Common myeloid progenitor, CD34-positive (primary cell): ENCODE measurements at regions not wholly inside any gene's neighbourhood (a gene's known extent, or its start where the extent isn't known, plus 50 kb on each side); places are given as distances from the start of the nearest gene placed in this dataset.

ENCODE experiments used
- CTCF ChIA-PET: fragments of 350-600 bp; sonication (Branson Sonifier 250); formaldehyde crosslinking; loops from one replicate; lab custom pipeline; 2021; ENCODE audit warnings: antibody characterized with exemption; lab: Charles Lee
- POLR2A ChIA-PET: fragments of 350-600 bp; sonication (Branson Sonifier 250); formaldehyde crosslinking; loops from one replicate; lab custom pipeline; 2021; ENCODE audit warnings: antibody characterized with exemption; lab: Charles Lee
- DNase-seq, 3 donors: peaks; one replicate each; pipeline versions ENCODE4 v3.0.0 to v3.0.0-alpha.2; 2013
- H3K27ac ChIP-seq, 2 experiments: 1 replicate in 1 of 2; 2 replicates in 1 of 2; pipeline ENCODE4 v1.7.0; 2013; ENCODE audit warnings: inconsistent platforms in 2 of 2, low read length in 2 of 2, mild to moderate bottlenecking in 2 of 2, low read depth in 1 of 2, moderate library complexity in 1 of 2; ENCODE audit not compliant: severe bottlenecking in 2 of 2, insufficient read depth in 1 of 2, poor library complexity in 1 of 2
- H3K27me3 ChIP-seq, 5 experiments: replicated peaks in 2 of 5; 1 replicate in 3 of 5; 2 replicates in 2 of 5; pipeline versions ENCODE4 v1.6.1 to v1.7.0; 2013; ENCODE audit warnings: low read length in 4 of 5, mild to moderate bottlenecking in 2 of 5, moderate library complexity in 2 of 5, inconsistent platforms in 1 of 5; ENCODE audit not compliant: insufficient read depth in 5 of 5, control insufficient read depth in 4 of 5
- H3K36me3 ChIP-seq, 4 experiments: 1 replicate in 2 of 4; 2 replicates in 2 of 4; pipeline versions ENCODE4 v1.6.1 to v1.7.0; 2013; ENCODE audit warnings: low read length in 3 of 4, control low read depth in 1 of 4, mild to moderate bottlenecking in 1 of 4; ENCODE audit not compliant: control insufficient read depth in 4 of 4, insufficient read depth in 4 of 4
- H3K4me1 ChIP-seq, 4 experiments: 1 replicate in 3 of 4; 2 replicates in 1 of 4; pipeline versions ENCODE4 v1.6.1 to v1.7.1; 2013; ENCODE audit warnings: low read length in 3 of 4, mild to moderate bottlenecking in 3 of 4, control low read depth in 1 of 4, inconsistent platforms in 1 of 4, moderate library complexity in 1 of 4; ENCODE audit not compliant: control insufficient read depth in 4 of 4, insufficient read depth in 4 of 4; ENCODE audit errors: control extremely low read depth in 1 of 4
- H3K4me3 ChIP-seq, 7 experiments: 1 replicate in 4 of 7; 2 replicates in 3 of 7; pipeline versions ENCODE4 v1.5.1 to v1.7.0; 2013; ENCODE audit warnings: mild to moderate bottlenecking in 7 of 7, low read length in 6 of 7, moderate library complexity in 6 of 7, inconsistent platforms in 2 of 7, low read depth in 2 of 7, control low read depth in 1 of 7; ENCODE audit not compliant: insufficient read depth in 4 of 7, control insufficient read depth in 1 of 7; ENCODE audit errors: extremely low read depth in 1 of 7
- H3K9me3 ChIP-seq, 5 experiments: 1 replicate in 4 of 5; 2 replicates in 1 of 5; pipeline versions ENCODE4 v1.6.1 to v1.7.1; 2013; ENCODE audit warnings: low read length in 4 of 5, mild to moderate bottlenecking in 2 of 5, inconsistent platforms in 1 of 5, low read depth in 1 of 5, moderate library complexity in 1 of 5; ENCODE audit not compliant: control insufficient read depth in 4 of 5, insufficient read depth in 2 of 5; ENCODE audit errors: control extremely low read depth in 1 of 5
- WGBS: methylation state at CpG from one replicate; pipeline ENCODE4 v1.1.5; 2013; ENCODE audit not compliant: insufficient coverage; 5-methylcytosine and 5-hydroxymethylcytosine counted together

DNA sequence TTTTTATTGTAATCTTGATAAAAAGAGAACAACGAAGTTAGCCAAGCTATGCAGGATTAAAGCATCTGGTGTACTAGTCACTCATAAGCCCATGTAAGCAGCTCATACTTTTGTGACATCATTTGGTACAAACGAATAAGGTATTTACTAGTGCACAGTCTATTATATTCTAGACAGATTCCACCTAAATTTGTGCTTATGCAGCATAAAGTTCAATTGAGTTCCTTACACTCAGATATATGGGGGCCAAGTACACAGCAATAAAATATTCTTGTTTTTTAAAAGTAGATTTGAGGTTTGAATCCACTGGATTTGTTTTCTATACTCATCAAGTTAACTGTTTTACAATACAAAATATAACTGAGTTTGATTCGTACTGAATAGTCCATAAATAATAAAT, 1621.2 kb downstream of the MAT2B start:
- Histone ChIP-seq H3K27me3 (no peaks in the 10 kb centered on the region), H3K4me3 (no peak overlapping the region), H3K27ac (no peak overlapping the region), H3K9me3 (peaks cover 0 to 1% (median 0%) of the 10 kb centered on the region in 5 experiments), H3K36me3 (no peaks in the 10 kb centered on the region), H3K4me1 (peaks cover 0 to 3% (median 0%) of the 10 kb centered on the region in 4 experiments)
- ChIA-PET CTCF (no interaction called here), POLR2A (no interaction called here)
- DNase-seq = no peak
- WGBS = 100% methylated on average over 1 of the region's 3 CpGs

- Histone ChIP-seq H3K4me3 (no peak overlapping the region), H3K36me3 (no peaks in the 10 kb centered on the region), H3K27me3 (no peaks in the 10 kb centered on the region), H3K4me1 (peaks cover 0 to 3% (median 0%) of the 10 kb centered on the region in 4 experiments), H3K9me3 (peaks cover 0 to 1% (median 0%) of the 10 kb centered on the region in 5 experiments), H3K27ac (no peak overlapping the region)
- no peak for DNase-seq
- WGBS = no CpG with 5 or more reads among the region's 2 CpGs
- CTCF ChIA-PET = no interaction called here
- POLR2A ChIA-PET = no interaction called here
These were observed 1622.5 kb downstream of the MAT2B start for GRCh38 chr5:165127941-165128340.

DNA sequence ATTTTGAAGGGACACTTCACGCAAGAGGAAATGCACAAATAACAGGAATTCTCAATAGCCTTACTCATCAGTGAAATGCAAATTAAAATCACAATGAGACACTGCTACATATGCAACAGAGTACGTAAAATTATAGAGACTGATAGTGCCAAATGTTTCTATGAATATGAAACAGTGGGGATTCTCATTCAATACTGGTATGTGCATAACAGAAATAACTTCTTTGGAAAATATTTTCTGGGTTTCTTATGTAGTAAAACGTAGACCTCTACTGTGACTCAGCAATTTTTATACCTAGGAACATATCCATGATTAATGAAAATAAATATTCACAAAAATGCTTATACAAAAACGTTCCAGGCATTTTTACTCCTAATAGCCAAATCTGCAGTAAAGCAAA, 1625.2 kb downstream of the MAT2B start:
- H3K4me1 ChIP-seq = peaks cover 0 to 3% (median 0%) of the 10 kb centered on the region in 4 experiments
- peaks cover 0 to 1% (median 0%) of the 10 kb centered on the region in 5 experiments for H3K9me3 ChIP-seq
- H3K27me3 ChIP-seq = no peaks in the 10 kb centered on the region
- no peak overlapping the region for H3K27ac ChIP-seq
- ChIA-PET CTCF (no interaction called here), POLR2A (interaction anchor here (0.7 kb wide), 1 partner anchor 198 kb away, joined by 3 read pairs; no protein-coding TSS in a partner anchor)
- no peaks in the 10 kb centered on the region for H3K36me3 ChIP-seq
- DNase-seq = no peak
- no CpG with 5 or more reads among the region's 4 CpGs for WGBS
- no peak overlapping the region for H3K4me3 ChIP-seq

GRCh38 chr5:165134155-165134554, 1628.7 kb downstream of the MAT2B start:
- peaks cover 0 to 1% (median 0%) of the 10 kb centered on the region in 5 experiments for H3K9me3 ChIP-seq
- H3K27ac ChIP-seq = no peak overlapping the region
- 69% methylated on average over 3 of the region's 6 CpGs for WGBS
- H3K27me3 ChIP-seq = no peaks in the 10 kb centered on the region
- no peaks in the 10 kb centered on the region for H3K36me3 ChIP-seq
- ChIA-PET POLR2A (no interaction called here), CTCF (interaction anchor here (1.6 kb wide), 1 partner anchor 106 kb away, joined by 4 read pairs; no protein-coding TSS in a partner anchor)
- H3K4me1 ChIP-seq = peaks cover 0 to 3% (median 0%) of the 10 kb centered on the region in 4 experiments
- DNase-seq = no peak
- H3K4me3 ChIP-seq = no peak overlapping the region

GRCh38 chr5:165135565-165135964, 1630.1 kb downstream of the MAT2B start:
- DNase-seq = no peak
- no peak overlapping the region for H3K27ac ChIP-seq
- H3K4me1 ChIP-seq = peaks cover 0 to 5% (median 0%) of the 10 kb centered on the region in 4 experiments
- no CpG with 5 or more reads among the region's 1 CpG for WGBS
- CTCF ChIA-PET = no interaction called here
- H3K4me3 ChIP-seq = no peak overlapping the region
- POLR2A ChIA-PET = no interaction called here
- no peaks in the 10 kb centered on the region for H3K27me3 ChIP-seq
- no peaks in the 10 kb centered on the region for H3K36me3 ChIP-seq
- peaks cover 0 to 1% (median 0%) of the 10 kb centered on the region in 5 experiments for H3K9me3 ChIP-seq

DNA sequence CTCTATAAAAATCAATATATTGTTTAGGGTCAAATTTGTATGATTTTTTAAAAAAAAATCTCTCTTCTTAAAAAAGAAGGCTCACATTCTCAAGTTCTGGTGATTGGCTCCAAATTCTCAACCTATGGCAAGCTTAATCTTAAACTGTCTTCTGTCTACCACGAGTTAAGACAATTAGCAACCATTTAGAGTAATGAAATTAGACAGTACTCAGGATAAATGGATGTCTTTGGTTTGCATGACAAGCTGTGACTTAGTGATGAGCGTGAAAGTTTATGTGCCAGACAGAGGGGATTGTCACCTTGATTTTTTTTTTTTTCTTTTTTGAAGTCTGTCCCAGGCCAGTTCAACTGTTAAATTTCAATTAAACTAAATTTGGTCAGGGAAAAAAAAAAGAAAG, 1632.3 kb downstream of the MAT2B start:
- no CpG with 5 or more reads among the region's 2 CpGs for WGBS
- peaks cover 0 to 5% (median 0%) of the 10 kb centered on the region in 4 experiments for H3K4me1 ChIP-seq
- H3K27ac ChIP-seq = no peak overlapping the region
- no peak overlapping the region for H3K4me3 ChIP-seq
- no peaks in the 10 kb centered on the region for H3K27me3 ChIP-seq
- no peaks in the 10 kb centered on the region for H3K36me3 ChIP-seq
- H3K9me3 ChIP-seq = no peaks in the 10 kb centered on the region
- POLR2A ChIA-PET = no interaction called here
- no peak for DNase-seq
- CTCF ChIA-PET = no interaction called here

DNA sequence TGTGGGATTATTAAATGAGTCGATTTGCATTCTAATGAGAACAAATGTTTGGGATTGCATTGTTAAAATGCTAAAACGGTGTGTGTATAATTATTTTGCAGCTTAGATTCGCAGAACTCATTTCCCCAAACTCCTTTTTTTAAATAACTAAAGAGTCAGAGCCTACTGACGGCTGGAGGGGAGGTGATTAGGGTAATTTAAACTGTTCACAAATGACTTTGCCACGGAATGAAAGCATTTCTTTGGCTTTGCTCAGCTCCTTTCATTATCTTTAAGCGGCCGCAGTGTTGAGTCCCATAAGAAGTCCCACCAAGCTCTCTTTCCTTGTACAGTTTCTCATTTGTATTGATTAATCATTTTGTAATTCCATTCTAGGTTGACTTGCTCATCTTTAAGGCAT, 1632.8 kb downstream of the MAT2B start:
- POLR2A ChIA-PET = no interaction called here
- Histone ChIP-seq H3K27ac (no peak overlapping the region), H3K4me1 (peaks cover 0 to 5% (median 0%) of the 10 kb centered on the region in 4 experiments), H3K4me3 (no peak overlapping the region), H3K27me3 (no peaks in the 10 kb centered on the region), H3K36me3 (no peaks in the 10 kb centered on the region), H3K9me3 (no peaks in the 10 kb centered on the region)
- 100% methylated on average over 3 of the region's 7 CpGs for WGBS
- no peak for DNase-seq
- CTCF ChIA-PET = no interaction called here
